Activated CD8-positive, alpha-beta memory T cell treated with anti-CD3 and anti-CD28 coated beads, Interleukin-2, amount 10 ng/mL, durations not matched to agents 7 days and 5 days (primary cell): ENCODE measurements at regions not wholly inside any gene's neighbourhood (a gene's known extent, or its start where the extent isn't known, plus 50 kb on each side); places are given as distances from the start of the nearest gene placed in this dataset.
"Not testable (repeated sequence)": the region's sequence is repeated elsewhere in the genome, so short reads cannot be mapped to it uniquely, and the experiment has no call there.

Experiments
- ATAC-seq: fragments of 150-1000 bp; cut with Tn5 transposase; one replicate; pipeline ENCODE4 v1.10.0; 2021; ENCODE audit warnings: moderate library complexity
- CTCF ChIA-PET: fragments of 350-600 bp; sonication (Branson Sonifier 250); formaldehyde crosslinking; loops from one replicate; lab custom pipeline; 2021; ENCODE audit warnings: antibody characterized with exemption; lab: Charles Lee
- DNase-seq: peaks from one replicate; pipeline ENCODE4 v3.0.0-alpha.2; 2020
- H3K27ac Mint-ChIP-seq: one replicate; pipeline ENCODE4 v1.8.0; 2021; ENCODE audit warnings: mild to moderate bottlenecking, mixed read lengths
- H3K27me3 Mint-ChIP-seq: one replicate; pipeline ENCODE4 v1.8.0; 2021; ENCODE audit warnings: mixed read lengths
- H3K36me3 Mint-ChIP-seq: one replicate; pipeline ENCODE4 v1.8.0; 2021; ENCODE audit warnings: mild to moderate bottlenecking, mixed read lengths
- H3K4me1 Mint-ChIP-seq: one replicate; pipeline ENCODE4 v1.8.0; 2021; ENCODE audit warnings: mixed read lengths
- H3K4me3 Mint-ChIP-seq: one replicate; pipeline ENCODE4 v1.8.0; 2021; ENCODE audit warnings: mild to moderate bottlenecking, moderate library complexity, mixed read lengths
- H3K9me3 Mint-ChIP-seq: one replicate; pipeline ENCODE4 v1.8.0; 2022; ENCODE audit warnings: low read depth, mixed read lengths

- H3K4me1 Mint-ChIP-seq, result no peaks in the 10 kb centered on the region
- no peaks in the 10 kb centered on the region for H3K27me3 Mint-ChIP-seq
- CTCF ChIA-PET, result no interaction called here
- no peak overlapping the region for H3K27ac Mint-ChIP-seq
- H3K36me3 Mint-ChIP-seq, result no peaks in the 10 kb centered on the region
- DNase-seq, result no peak
- no peak overlapping the region for H3K4me3 Mint-ChIP-seq
- no peak for ATAC-seq
- no peaks in the 10 kb centered on the region for H3K9me3 Mint-ChIP-seq
Observed at GRCh38 chr2:16092861-16093638, 152.7 kb downstream of the MYCN start.

- no peaks in the 10 kb centered on the region for H3K4me1 Mint-ChIP-seq
- H3K36me3 Mint-ChIP-seq, result no peaks in the 10 kb centered on the region
- no peak overlapping the region for H3K27ac Mint-ChIP-seq
- H3K9me3 Mint-ChIP-seq, result no peaks in the 10 kb centered on the region
- DNase-seq (no peak), ATAC-seq (no peak)
- H3K27me3 Mint-ChIP-seq, result no peaks in the 10 kb centered on the region
- no peak overlapping the region for H3K4me3 Mint-ChIP-seq
- CTCF ChIA-PET, result no interaction called here
Observed at GRCh38 chr2:16091576-16092282, 151.4 kb downstream of the MYCN start.

- CTCF ChIA-PET, result no interaction called here
- ATAC-seq (no peak), DNase-seq (no peak)
- H3K27me3 Mint-ChIP-seq, result no peaks in the 10 kb centered on the region
- no peaks in the 10 kb centered on the region for H3K9me3 Mint-ChIP-seq
- no peaks in the 10 kb centered on the region for H3K36me3 Mint-ChIP-seq
- H3K4me3 Mint-ChIP-seq, result no peak overlapping the region
- H3K4me1 Mint-ChIP-seq, result no peaks in the 10 kb centered on the region
- no peak overlapping the region for H3K27ac Mint-ChIP-seq
Observed at GRCh38 chr2:16090650-16091575, 150.6 kb downstream of the MYCN start.

DNA sequence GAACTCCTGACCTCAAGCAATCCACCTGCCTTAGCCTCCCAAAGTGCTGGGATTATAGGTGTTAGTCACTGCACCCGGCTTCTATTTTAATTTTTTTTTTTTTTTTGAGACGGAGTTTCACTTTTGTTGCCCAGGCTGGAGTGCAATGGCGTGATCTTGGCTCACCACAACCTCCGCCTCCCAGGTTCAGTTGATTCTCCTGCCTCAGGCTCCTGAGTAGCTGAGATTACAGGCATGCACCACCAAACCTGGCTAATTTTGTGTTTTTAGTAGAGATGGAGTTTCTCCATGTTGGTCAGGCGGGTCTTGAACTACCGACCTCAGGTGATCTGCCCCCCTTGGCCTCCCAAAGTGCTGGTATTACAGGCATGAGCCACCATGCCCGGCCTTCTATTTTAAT, 149.1 kb downstream of the MYCN start:
- CTCF ChIA-PET, H3K27ac Mint-ChIP-seq, H3K4me1 Mint-ChIP-seq, H3K27me3 Mint-ChIP-seq, ATAC-seq, H3K9me3 Mint-ChIP-seq, H3K36me3 Mint-ChIP-seq, H3K4me3 Mint-ChIP-seq, DNase-seq: not testable (repeated sequence)

- Mint-ChIP-seq H3K27me3 (no peaks in the 10 kb centered on the region), H3K4me3 (no peak overlapping the region), H3K36me3 (no peaks in the 10 kb centered on the region), H3K9me3 (no peaks in the 10 kb centered on the region), H3K27ac (no peak overlapping the region), H3K4me1 (no peaks in the 10 kb centered on the region)
- ATAC-seq, result no peak
- no peak for DNase-seq
- CTCF ChIA-PET, result no interaction called here
Observed at GRCh38 chr2:16088802-16089112, 148.4 kb downstream of the MYCN start.

DNA sequence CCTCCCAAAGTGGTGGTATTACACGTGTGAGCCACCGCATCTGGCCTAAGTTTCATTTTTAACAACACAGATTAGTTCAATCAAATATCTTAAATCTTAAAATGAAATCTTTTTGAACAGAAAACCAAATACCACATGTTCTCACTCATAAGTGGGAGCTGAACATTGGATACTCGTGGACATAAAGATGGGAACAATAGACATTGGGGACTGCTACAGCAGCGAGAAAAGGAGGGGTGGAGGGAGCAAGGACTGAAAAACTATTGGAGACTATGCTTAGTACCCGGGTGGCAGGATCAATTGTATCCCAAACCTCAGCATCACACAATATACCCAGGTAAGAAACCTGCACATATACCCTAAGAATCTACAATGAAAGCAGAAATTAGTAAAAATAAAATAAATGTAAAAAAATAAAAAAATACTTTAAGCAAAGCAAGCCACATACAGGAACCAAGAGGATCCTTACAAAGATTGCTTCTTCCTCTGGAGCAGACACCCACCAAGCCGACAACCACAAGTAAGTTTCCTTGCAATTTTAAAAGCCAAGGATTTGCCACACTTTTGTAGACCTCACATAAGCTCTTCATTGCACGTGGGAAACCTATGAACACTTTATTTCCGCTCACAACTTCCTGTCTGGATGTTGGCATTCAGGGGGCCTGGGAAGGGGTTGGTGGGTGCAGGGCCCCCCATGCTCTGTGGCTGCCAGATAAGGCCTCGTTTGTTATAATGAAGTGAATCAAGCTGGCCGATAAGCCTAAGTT, 147.9 kb downstream of the MYCN start:
- CTCF ChIA-PET, result no interaction called here
- Mint-ChIP-seq H3K4me3 (no peak overlapping the region), H3K4me1 (no peaks in the 10 kb centered on the region), H3K27me3 (no peaks in the 10 kb centered on the region), H3K27ac (no peak overlapping the region), H3K36me3 (no peaks in the 10 kb centered on the region), H3K9me3 (no peaks in the 10 kb centered on the region)
- ATAC-seq (no peak), DNase-seq (no peak)

- H3K27ac Mint-ChIP-seq, H3K27me3 Mint-ChIP-seq, H3K36me3 Mint-ChIP-seq, ATAC-seq, H3K4me3 Mint-ChIP-seq, H3K9me3 Mint-ChIP-seq, H3K4me1 Mint-ChIP-seq, CTCF ChIA-PET, DNase-seq: not testable (repeated sequence)
Observed at GRCh38 chr2:16086136-16086535, 145.8 kb downstream of the MYCN start.

DNA sequence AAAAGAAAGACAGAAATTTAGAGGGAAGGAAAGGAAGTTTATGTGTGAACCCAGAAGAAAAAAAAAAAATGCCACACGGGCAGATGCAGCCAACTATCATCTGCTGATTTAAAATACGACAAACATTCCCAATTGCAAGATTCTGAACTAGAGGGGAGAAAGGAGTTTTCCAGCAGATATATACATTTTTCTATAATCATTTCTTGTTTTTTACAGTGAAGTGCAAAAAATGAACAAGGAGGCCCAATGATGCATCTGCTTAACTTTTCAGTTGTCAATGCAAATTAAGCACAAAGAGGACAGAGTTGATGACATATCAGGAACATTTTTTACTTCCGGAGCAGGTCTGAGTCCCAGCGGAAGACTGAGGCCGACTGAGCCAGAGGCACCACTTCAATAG, 144.7 kb downstream of the MYCN start:
- no peak for ATAC-seq
- Mint-ChIP-seq H3K36me3 (no peaks in the 10 kb centered on the region), H3K27ac (no peak overlapping the region), H3K27me3 (no peaks in the 10 kb centered on the region), H3K4me3 (no peak overlapping the region), H3K4me1 (no peaks in the 10 kb centered on the region), H3K9me3 (no peaks in the 10 kb centered on the region)
- CTCF ChIA-PET, result no interaction called here
- DNase-seq, result no peak

DNA sequence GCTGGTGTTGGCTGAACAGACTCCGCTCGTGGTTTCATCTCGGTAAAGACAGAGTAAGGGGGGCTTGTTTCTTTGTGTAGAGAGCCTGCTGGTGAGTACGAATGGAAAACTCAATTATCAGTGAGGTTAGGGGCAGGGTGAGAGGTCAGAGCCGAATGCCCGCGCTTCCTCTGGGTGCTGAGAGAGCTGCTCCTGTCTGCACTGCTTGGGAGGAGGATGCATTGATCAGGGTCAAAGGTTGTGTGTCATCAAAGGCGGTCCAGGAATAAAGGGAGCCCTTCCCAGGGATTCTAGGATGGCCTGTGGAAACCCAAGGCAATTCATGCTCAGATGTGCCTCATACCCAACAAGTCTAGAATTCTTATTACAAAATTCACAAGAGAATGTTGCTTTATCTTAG, 143.9 kb downstream of the MYCN start:
- ATAC-seq, result no peak

GRCh38 chr2:16082276-16082675, 141.9 kb downstream of the MYCN start:
- Mint-ChIP-seq H3K4me3 (no peak overlapping the region), H3K27me3 (no peaks in the 10 kb centered on the region), H3K27ac (no peak overlapping the region), H3K36me3 (no peaks in the 10 kb centered on the region), H3K9me3 (no peaks in the 10 kb centered on the region), H3K4me1 (no peaks in the 10 kb centered on the region)
- CTCF ChIA-PET, result no interaction called here
- no peak for DNase-seq
- ATAC-seq, result no peak

More for the DNA sequence above, 143.9 kb downstream of the MYCN start:
- H3K4me1 Mint-ChIP-seq, result no peaks in the 10 kb centered on the region
- no peak overlapping the region for H3K4me3 Mint-ChIP-seq
- H3K27me3 Mint-ChIP-seq, result no peaks in the 10 kb centered on the region
- H3K36me3 Mint-ChIP-seq, result no peaks in the 10 kb centered on the region
- H3K27ac Mint-ChIP-seq, result no peak overlapping the region
- no peaks in the 10 kb centered on the region for H3K9me3 Mint-ChIP-seq
- CTCF ChIA-PET, result no interaction called here
- DNase-seq, result no peak

GRCh38 chr2:16081316-16082200, 141.2 kb downstream of the MYCN start:
- H3K9me3 Mint-ChIP-seq, result no peaks in the 10 kb centered on the region
- ATAC-seq, result no peak
- CTCF ChIA-PET, result no interaction called here
- no peaks in the 10 kb centered on the region for H3K36me3 Mint-ChIP-seq
- no peaks in the 10 kb centered on the region for H3K4me1 Mint-ChIP-seq
- H3K27me3 Mint-ChIP-seq, result no peaks in the 10 kb centered on the region
- H3K4me3 Mint-ChIP-seq, result no peak overlapping the region
- no peak overlapping the region for H3K27ac Mint-ChIP-seq
- DNase-seq, result no peak

DNA sequence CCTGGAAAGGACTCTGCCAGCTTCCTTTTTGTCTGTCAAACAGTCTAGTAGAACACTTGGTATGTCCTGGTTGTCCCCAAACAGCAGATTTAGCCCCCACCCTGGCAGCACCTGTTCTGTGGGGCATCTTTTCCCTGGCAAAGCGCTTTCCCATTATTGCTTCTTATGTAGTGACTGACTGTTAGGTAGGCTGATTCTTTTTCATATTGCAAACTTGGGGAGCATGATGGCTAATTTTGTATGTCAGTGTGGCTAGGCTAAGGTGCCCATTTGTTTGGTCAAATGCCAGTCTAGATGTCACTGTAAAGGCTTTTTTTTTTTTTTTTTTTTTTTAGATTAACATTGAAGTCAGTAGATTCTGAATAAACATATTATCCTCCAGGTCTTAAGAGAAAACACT, 140.2 kb downstream of the MYCN start:
- H3K4me3 Mint-ChIP-seq, result no peak overlapping the region
- no peaks in the 10 kb centered on the region for H3K36me3 Mint-ChIP-seq
- ATAC-seq (no peak), DNase-seq (no peak)
- H3K9me3 Mint-ChIP-seq, result no peaks in the 10 kb centered on the region
- no peaks in the 10 kb centered on the region for H3K27me3 Mint-ChIP-seq
- CTCF ChIA-PET, result no interaction called here
- no peaks in the 10 kb centered on the region for H3K4me1 Mint-ChIP-seq
- H3K27ac Mint-ChIP-seq, result no peak overlapping the region
